Body of pancreas (tissue), 4 donors: ENCODE measurements at regions not wholly inside any gene's neighbourhood (a gene's known extent, or its start where the extent isn't known, plus 50 kb on each side); places are given as distances from the start of the nearest gene placed in this dataset.

ENCODE experiments used
- ATAC-seq: fragments of 150-250 bp; one replicate; pipeline ENCODE4 v1.9.1; 2016
- DNase-seq, 4 donors: peaks; one replicate each; pipeline ENCODE4 v3.0.0-alpha.2; 2019
- H3K27ac ChIP-seq, 4 donors: fragments of 200-600 bp; sonication (generic); 1 replicate in 3 of 4; 2 replicates in 1 of 4; pipeline versions ENCODE4 v1.5.1 to v1.6.1; 2016 to 2019; ENCODE audit warnings: mild to moderate bottlenecking in 1 of 4, mixed read lengths in 1 of 4, moderate library complexity in 1 of 4
- H3K27me3 ChIP-seq, 2 donors: fragments of 200-600 bp; sonication (generic); one replicate each; pipeline ENCODE4 v1.6.0; 2016; ENCODE audit warnings: mild to moderate bottlenecking in 1 of 2
- H3K36me3 ChIP-seq, 2 donors: fragments of 200-600 bp; sonication (generic); replicated peaks in 1 of 2; 2 replicates each; pipeline ENCODE4 v1.5.1; 2016; ENCODE audit warnings: low read depth in 2 of 2; ENCODE audit not compliant: insufficient read depth in 1 of 2
- H3K4me1 ChIP-seq: fragments of 200-600 bp; sonication (generic); one replicate; pipeline ENCODE4 v1.6.0; 2016
- H3K4me3 ChIP-seq, 2 donors: fragments of 200-600 bp; sonication (generic); 1 replicate in 1 of 2; 2 replicates in 1 of 2; pipeline ENCODE4 v1.5.1; 2016 to 2019
- H3K9me3 ChIP-seq, 3 donors: fragments of 200-600 bp; sonication (generic); 1 replicate in 2 of 3; 2 replicates in 1 of 3; pipeline ENCODE4 v1.5.1; 2016
- POLR2A ChIP-seq, 3 donors: fragments of 450-650 bp; IDR thresholded peaks; one replicate each; pipeline ENCODE4 v1.6.1; 2016; ENCODE audit warnings: antibody characterized with exemption in 3 of 3, mild to moderate bottlenecking in 2 of 3
- WGBS, 2 donors: methylation state at CpG; one replicate each; pipeline ENCODE4 v1.1.5; 2017; 5-methylcytosine and 5-hydroxymethylcytosine counted together
- intact Hi-C: fragments of 100-400 bp; cut with DNase I; formaldehyde crosslinking; loops from one replicate; pipeline ENCODE4 v1.15.1; 2023
- TF ChIP-seq, protein P1 (sequence below), 7 experiments: fragments of 450-650 bp in 4 of 7; fragments of 200-600 bp in 3 of 7; sonication (generic) in 3 of 7; IDR thresholded peaks; one replicate each; pipeline ENCODE4 v1.5.1; 2016 to 2019; ENCODE audit warnings: antibody characterized with exemption in 7 of 7

GRCh38 chr15:70573121-70573850 lies 190.1 kb downstream of the UACA start:
- H3K36me3 ChIP-seq = no peaks in the 10 kb centered on the region
- H3K9me3 ChIP-seq = no peaks in the 10 kb centered on the region
- DNase-seq = no peak
- no peak overlapping the region for H3K4me3 ChIP-seq
- no peak for ATAC-seq
- H3K4me1 ChIP-seq = no peaks in the 10 kb centered on the region
- intact Hi-C loops = no loop called here
- H3K27me3 ChIP-seq = no peaks in the 10 kb centered on the region
- TF ChIP-seq, protein P1, sequence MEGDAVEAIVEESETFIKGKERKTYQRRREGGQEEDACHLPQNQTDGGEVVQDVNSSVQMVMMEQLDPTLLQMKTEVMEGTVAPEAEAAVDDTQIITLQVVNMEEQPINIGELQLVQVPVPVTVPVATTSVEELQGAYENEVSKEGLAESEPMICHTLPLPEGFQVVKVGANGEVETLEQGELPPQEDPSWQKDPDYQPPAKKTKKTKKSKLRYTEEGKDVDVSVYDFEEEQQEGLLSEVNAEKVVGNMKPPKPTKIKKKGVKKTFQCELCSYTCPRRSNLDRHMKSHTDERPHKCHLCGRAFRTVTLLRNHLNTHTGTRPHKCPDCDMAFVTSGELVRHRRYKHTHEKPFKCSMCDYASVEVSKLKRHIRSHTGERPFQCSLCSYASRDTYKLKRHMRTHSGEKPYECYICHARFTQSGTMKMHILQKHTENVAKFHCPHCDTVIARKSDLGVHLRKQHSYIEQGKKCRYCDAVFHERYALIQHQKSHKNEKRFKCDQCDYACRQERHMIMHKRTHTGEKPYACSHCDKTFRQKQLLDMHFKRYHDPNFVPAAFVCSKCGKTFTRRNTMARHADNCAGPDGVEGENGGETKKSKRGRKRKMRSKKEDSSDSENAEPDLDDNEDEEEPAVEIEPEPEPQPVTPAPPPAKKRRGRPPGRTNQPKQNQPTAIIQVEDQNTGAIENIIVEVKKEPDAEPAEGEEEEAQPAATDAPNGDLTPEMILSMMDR (IDR thresholded peaks at IDR 0.05) = no peak
- no peak for TF ChIP-seq POLR2A (IDR thresholded peaks at IDR 0.05)
- H3K27ac ChIP-seq = no peak overlapping the region
- WGBS, 2 donors = 81 to 84% methylated on average over 12 of the region's 12 CpGs

DNA sequence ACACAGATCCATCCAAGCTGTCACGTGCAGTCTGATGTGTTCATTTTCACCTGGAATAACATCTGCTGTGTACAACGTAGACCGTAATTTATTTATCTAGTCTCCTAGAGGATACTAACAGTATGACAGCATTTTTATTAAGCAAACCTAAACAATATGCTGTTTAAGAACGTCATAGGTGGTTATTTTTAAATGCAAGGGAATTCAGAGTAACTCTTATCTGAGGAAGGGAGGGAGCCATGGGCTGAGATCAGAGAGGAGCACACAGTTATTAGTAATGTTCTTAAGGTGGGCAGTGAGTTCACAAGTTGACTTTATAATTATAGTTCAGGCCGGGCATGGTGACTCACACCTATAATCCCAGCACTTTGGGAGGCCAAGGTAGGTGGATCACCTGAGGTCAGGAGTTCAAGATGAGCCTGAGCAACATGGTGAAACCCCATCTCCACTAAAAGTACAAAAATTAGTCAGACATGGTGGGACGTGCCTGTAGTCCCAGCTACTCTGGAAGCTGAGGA lies 193.6 kb downstream of the UACA start:
- no peaks in the 10 kb centered on the region for H3K4me1 ChIP-seq
- no peaks in the 10 kb centered on the region for H3K9me3 ChIP-seq
- H3K36me3 ChIP-seq = no peaks in the 10 kb centered on the region
- H3K27me3 ChIP-seq = no peaks in the 10 kb centered on the region
- WGBS, 2 donors = 68 to 71% methylated on average over 6 of the region's 6 CpGs
- ATAC-seq (no peak), DNase-seq (no peak)
- H3K27ac ChIP-seq = no peak overlapping the region
- no peak overlapping the region for H3K4me3 ChIP-seq
- TF ChIP-seq, protein P1 (IDR thresholded peaks at IDR 0.05) = no peak
- TF ChIP-seq POLR2A (IDR thresholded peaks at IDR 0.05) = no peak
- intact Hi-C loops = no loop called here

DNA sequence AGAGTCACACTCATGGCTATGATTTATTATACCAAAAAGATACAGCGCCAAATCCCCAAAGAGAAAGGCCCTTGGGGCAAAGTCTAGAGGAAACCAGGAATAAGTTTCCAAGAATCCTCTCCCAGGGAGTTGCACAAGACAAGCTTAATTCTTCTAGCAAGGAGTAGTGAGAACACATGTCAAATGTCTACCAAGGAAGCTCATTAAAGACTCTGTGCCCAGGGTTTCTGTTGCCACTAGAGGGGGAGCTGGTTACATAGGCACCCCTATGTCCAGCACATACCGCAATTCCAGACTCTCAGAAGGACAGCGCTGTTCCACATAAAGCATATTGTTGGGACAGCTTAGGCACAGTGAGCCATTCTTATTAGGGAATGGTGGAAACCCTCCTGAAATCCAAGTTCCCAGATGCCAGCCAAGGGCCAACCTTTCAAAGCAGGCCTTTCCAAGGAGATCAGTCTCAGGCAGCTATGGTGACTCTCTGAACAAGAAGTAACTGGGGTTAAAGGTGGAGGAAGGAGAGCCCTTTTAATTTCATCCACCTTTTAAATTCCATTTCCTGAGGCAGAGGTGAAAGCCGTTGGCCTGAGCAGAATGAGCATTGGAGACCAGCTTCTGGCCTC lies 194.2 kb downstream of the UACA start:
- DNase-seq (peak in 3 of 4 donors; percentile 22 to 54 (median 43)), ATAC-seq (peak; percentile 35)
- Histone ChIP-seq H3K36me3 (no peaks in the 10 kb centered on the region), H3K27ac (no peak overlapping the region), H3K27me3 (no peaks in the 10 kb centered on the region), H3K4me1 (no peaks in the 10 kb centered on the region), H3K9me3 (no peaks in the 10 kb centered on the region), H3K4me3 (no peak overlapping the region)
- WGBS, 2 donors = 43 to 51% methylated on average over 4 of the region's 4 CpGs
- intact Hi-C loops = no loop called here
- TF ChIP-seq POLR2A (IDR thresholded peaks at IDR 0.05) = no peak
- TF ChIP-seq, protein P1 (IDR thresholded peaks at IDR 0.05) = peak; percentile 20 to 64 (median 37)

DNA sequence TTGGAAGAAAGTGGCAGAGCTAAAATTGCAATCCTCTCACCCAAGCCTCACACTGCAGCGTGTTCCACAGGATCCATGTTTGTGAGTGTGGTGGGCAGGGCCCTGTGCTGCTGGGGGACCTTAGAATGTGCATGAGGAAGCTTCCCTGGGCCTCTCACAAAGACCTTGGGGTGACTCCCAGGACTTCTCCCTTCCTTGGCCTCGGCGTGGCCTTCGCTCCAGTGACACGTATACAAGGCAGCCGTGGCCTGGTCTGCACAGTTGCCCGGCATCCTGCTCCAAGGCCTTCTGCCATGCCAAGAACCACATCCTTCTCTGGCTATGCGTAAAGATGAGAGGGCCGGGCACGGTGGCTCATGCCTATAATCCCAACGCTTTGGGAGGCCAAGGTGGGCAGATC lies 196.4 kb downstream of the UACA start:
- H3K27ac ChIP-seq = no peak overlapping the region

More for the DNA sequence above, 196.4 kb downstream of the UACA start:
- DNase-seq (no peak), ATAC-seq (no peak)
- H3K36me3 ChIP-seq = no peaks in the 10 kb centered on the region
- intact Hi-C loops = no loop called here
- no peak overlapping the region for H3K4me3 ChIP-seq
- no peaks in the 10 kb centered on the region for H3K4me1 ChIP-seq
- H3K27me3 ChIP-seq = no peaks in the 10 kb centered on the region
- TF ChIP-seq, protein P1 (IDR thresholded peaks at IDR 0.05) = no peak
- no peak for TF ChIP-seq POLR2A (IDR thresholded peaks at IDR 0.05)
- H3K9me3 ChIP-seq = no peaks in the 10 kb centered on the region
- WGBS, 2 donors = 74 to 81% methylated on average over 11 of the region's 11 CpGs
